ENCODE measurements at regions not wholly inside any gene's neighbourhood (a gene's known extent, or its start where the extent isn't known, plus 50 kb on each side); places are given as distances from the start of the nearest gene placed in this dataset.

DNA sequence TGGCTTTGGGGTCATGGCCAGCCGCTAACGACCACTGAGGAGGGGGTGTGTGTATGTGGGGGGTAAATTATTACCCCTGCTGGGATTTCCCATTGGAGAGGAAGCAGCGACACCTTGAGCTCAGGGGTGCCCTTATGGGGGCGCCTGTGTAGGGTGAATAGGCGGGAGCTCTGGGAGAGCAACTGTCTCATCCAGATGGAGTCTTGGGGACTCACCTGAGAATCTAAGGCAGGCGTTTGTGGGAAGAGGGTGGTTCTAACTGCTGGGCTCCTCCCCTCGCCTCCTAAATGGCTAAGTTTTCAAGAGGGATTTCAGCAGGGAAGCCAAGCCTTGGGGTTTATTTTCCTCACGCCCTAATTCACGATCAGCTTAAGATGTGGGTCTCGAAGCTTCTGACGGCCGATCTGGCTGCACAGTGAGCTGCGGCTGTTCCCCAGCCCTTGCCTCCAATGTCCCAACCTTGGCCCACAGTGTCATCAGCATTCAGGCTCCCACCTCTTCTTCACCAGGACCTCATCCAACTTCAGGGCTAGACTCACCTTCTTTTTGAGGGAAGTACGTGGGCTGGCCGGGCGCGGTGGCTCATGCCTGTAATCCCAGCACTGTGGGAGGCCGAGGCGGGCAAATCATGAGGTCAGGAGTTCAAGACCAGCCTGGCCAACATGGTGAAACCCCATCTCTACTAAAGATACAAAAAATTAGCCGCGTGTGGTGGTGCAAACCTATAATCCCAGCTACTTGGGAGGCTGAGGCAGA is 136.9 kb upstream of the EEF2KMT start:
- no peaks in the 10 kb centered on the region for H4K20me1 ChIP-seq (ENCODE audit: insufficient read depth, low read length)
- H3K9me3 ChIP-seq (ENCODE audit: insufficient read depth, low read length), result no peaks in the 10 kb centered on the region
- no peak overlapping the region for H2AFZ ChIP-seq (ENCODE audit: low read depth, low read length)
- no peak overlapping the region for H3K4me2 ChIP-seq (ENCODE audit: low read length)
- no peak overlapping the region for H3K4me3 ChIP-seq (ENCODE audit: low read length)
- peaks cover 3% of the 10 kb centered on the region; the same call in 1 of the 2 replicates for H3K27me3 ChIP-seq (ENCODE audit: low read depth, low read length)
- no peaks in the 10 kb centered on the region for H3K79me2 ChIP-seq (ENCODE audit: low read length)
- TF ChIP-seq, protein P1, sequence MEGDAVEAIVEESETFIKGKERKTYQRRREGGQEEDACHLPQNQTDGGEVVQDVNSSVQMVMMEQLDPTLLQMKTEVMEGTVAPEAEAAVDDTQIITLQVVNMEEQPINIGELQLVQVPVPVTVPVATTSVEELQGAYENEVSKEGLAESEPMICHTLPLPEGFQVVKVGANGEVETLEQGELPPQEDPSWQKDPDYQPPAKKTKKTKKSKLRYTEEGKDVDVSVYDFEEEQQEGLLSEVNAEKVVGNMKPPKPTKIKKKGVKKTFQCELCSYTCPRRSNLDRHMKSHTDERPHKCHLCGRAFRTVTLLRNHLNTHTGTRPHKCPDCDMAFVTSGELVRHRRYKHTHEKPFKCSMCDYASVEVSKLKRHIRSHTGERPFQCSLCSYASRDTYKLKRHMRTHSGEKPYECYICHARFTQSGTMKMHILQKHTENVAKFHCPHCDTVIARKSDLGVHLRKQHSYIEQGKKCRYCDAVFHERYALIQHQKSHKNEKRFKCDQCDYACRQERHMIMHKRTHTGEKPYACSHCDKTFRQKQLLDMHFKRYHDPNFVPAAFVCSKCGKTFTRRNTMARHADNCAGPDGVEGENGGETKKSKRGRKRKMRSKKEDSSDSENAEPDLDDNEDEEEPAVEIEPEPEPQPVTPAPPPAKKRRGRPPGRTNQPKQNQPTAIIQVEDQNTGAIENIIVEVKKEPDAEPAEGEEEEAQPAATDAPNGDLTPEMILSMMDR (IDR thresholded peaks at IDR 0.05; ENCODE audit: low read depth, low read length), result no peak
- TF ChIP-seq EZH2phosphoT487 (IDR thresholded peaks at IDR 0.05; ENCODE audit: low read depth), result no peak
- no peaks in the 10 kb centered on the region for H3K4me1 ChIP-seq (ENCODE audit: low read length)
- H3K36me3 ChIP-seq (replicated peaks; ENCODE audit: low read depth, low read length), result no peaks in the 10 kb centered on the region
- H3K27ac ChIP-seq (ENCODE audit: low read length), result no peak overlapping the region
- no peak overlapping the region for H3K9ac ChIP-seq (ENCODE audit: low read length)

DNA sequence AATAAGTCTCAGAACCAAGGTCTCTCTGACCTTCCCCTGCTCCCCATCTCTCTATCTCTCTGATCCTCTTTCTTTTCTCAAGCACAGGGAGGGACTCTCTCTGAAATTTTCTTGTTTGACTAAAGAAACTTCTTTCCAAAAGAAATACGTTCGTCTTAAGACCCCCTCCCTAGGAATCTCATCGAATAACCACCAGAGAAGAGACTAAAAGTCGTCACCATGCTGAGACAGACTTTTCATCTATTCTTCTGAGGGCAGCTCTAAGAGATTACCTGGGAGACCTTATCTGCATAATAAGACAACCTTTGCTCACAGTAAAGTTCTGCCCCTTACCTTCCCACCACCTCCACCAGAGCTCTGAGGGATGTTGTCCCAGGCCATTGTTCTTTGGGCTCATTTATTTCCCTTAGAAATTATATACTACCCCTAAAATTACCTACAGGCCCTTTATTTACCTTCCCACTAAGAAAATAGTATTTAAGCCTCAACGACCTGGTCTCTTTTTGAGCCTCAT is 133.7 kb upstream of the EEF2KMT start:
- no peaks in the 10 kb centered on the region for H4K20me1 ChIP-seq (ENCODE audit: insufficient read depth, low read length)
- H2AFZ ChIP-seq (ENCODE audit: low read depth, low read length), result no peak overlapping the region
- no peak for TF ChIP-seq EZH2phosphoT487 (IDR thresholded peaks at IDR 0.05; ENCODE audit: low read depth)
- TF ChIP-seq, protein P1 (IDR thresholded peaks at IDR 0.05; ENCODE audit: low read depth, low read length), result no peak
- H3K79me2 ChIP-seq (ENCODE audit: low read length), result no peaks in the 10 kb centered on the region
- no peak overlapping the region for H3K4me2 ChIP-seq (ENCODE audit: low read length)
- H3K4me1 ChIP-seq (ENCODE audit: low read length), result no peaks in the 10 kb centered on the region
- no peak overlapping the region for H3K9ac ChIP-seq (ENCODE audit: low read length)
- H3K9me3 ChIP-seq (ENCODE audit: insufficient read depth, low read length), result no peaks in the 10 kb centered on the region
- no peaks in the 10 kb centered on the region for H3K36me3 ChIP-seq (replicated peaks; ENCODE audit: low read depth, low read length)
- H3K27ac ChIP-seq (ENCODE audit: low read length), result no peak overlapping the region
- H3K4me3 ChIP-seq (ENCODE audit: low read length), result no peak overlapping the region
- H3K27me3 ChIP-seq (ENCODE audit: low read depth, low read length), result peaks cover 3% of the 10 kb centered on the region; the same call in 1 of the 2 replicates

DNA sequence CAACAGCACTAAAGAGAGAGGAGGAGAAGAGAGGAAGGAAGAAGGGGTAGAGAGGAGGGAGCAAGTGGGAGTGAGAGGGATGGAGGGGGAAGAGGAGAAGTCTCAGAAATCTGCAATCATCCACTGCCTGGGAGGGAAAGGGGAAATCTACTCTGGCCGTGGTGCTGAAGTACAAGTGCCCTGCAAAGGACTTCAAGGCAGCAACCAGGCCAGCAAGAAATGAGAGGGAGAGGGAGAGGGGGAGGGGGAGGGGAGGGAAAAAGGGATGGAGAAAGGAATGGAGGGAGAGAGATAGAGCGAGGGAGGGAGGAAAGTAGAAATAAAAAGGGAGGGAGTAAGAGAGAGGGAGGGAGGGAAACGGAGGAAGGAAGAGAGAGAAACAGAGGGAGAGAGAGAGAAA is 130.8 kb upstream of the EEF2KMT start:
- TF ChIP-seq EZH2phosphoT487 (IDR thresholded peaks at IDR 0.05; ENCODE audit: low read depth), result no peak
- TF ChIP-seq, protein P1 (IDR thresholded peaks at IDR 0.05; ENCODE audit: low read depth, low read length), result no peak
- Histone ChIP-seq H2AFZ (ENCODE audit: low read depth, low read length) (no peak overlapping the region), H3K27me3 (ENCODE audit: low read depth, low read length) (peaks cover 6% of the 10 kb centered on the region; the same call in 1 of the 2 replicates), H3K4me3 (ENCODE audit: low read length) (no peak overlapping the region), H3K9ac (ENCODE audit: low read length) (no peak overlapping the region), H3K9me3 (ENCODE audit: insufficient read depth, low read length) (no peaks in the 10 kb centered on the region), H3K4me2 (ENCODE audit: low read length) (no peak overlapping the region), H3K27ac (ENCODE audit: low read length) (no peak overlapping the region), H3K4me1 (ENCODE audit: low read length) (no peaks in the 10 kb centered on the region), H3K79me2 (ENCODE audit: low read length) (no peaks in the 10 kb centered on the region), H4K20me1 (ENCODE audit: insufficient read depth, low read length) (no peaks in the 10 kb centered on the region), H3K36me3 (replicated peaks; ENCODE audit: low read depth, low read length) (no peaks in the 10 kb centered on the region)

DNA sequence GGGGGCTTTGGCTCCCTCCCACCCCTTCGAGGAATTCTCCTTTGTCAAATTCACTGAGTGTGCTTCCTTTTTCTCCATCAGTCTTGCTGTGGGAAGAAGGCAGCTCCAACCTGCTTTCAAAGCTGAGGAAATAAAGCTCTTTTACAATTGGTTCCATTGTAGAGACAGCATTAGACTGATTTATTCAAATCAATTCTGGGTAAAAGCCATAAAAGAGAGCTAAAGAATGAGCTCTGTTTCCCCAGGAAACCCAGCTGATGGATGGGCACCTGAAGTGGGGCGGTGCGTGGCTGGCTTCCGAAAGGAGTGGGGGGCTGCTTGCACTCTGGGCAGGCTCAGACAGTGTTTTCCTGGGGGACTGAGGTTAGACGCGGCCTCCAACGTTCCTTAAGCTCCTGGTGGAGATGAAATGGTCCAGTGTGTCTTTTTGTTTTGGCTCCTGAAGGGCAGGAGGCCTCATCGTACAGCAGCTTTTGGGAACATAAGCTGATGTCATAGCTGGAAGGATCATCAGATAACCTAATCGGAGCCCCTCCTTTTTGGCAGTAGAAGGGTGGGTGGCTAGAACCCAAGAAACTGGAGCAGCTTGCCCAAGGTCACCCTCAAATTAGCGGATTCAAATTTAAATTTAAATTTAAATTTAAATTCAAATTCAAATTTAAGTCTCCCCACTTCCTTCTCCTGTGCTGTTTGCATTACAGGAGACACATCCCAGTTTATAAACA is 128.5 kb upstream of the EEF2KMT start:
- no peaks in the 10 kb centered on the region for H3K36me3 ChIP-seq (replicated peaks; ENCODE audit: low read depth, low read length)
- H3K79me2 ChIP-seq (ENCODE audit: low read length), result no peaks in the 10 kb centered on the region
- H3K4me2 ChIP-seq (ENCODE audit: low read length), result no peak overlapping the region
- no peak overlapping the region for H3K4me3 ChIP-seq (ENCODE audit: low read length)
- no peaks in the 10 kb centered on the region for H3K4me1 ChIP-seq (ENCODE audit: low read length)
- no peak overlapping the region for H2AFZ ChIP-seq (ENCODE audit: low read depth, low read length)
- no peaks in the 10 kb centered on the region for H3K9me3 ChIP-seq (ENCODE audit: insufficient read depth, low read length)
- no peak overlapping the region for H3K9ac ChIP-seq (ENCODE audit: low read length)
- TF ChIP-seq EZH2phosphoT487 (IDR thresholded peaks at IDR 0.05; ENCODE audit: low read depth), result no peak
- TF ChIP-seq, protein P1 (IDR thresholded peaks at IDR 0.05; ENCODE audit: low read depth, low read length), result no peak
- 0 out of 2 replicates have a peak, but pooled peaks cover 3% of the 10 kb centered on the region for H3K27me3 ChIP-seq (ENCODE audit: low read depth, low read length)
- no peak overlapping the region for H3K27ac ChIP-seq (ENCODE audit: low read length)
- H4K20me1 ChIP-seq (ENCODE audit: insufficient read depth, low read length), result no peaks in the 10 kb centered on the region
